ENCODE measurements at regions not wholly inside any gene's neighbourhood (a gene's known extent, or its start where the extent isn't known, plus 50 kb on each side); places are given as distances from the start of the nearest gene placed in this dataset.

- DNase-seq, result no peak
Observed at GRCh38 chr3:35380196-35380595, 259.1 kb upstream of the ARPP21 start.

- no peak for DNase-seq
Observed at GRCh38 chr3:35383216-35383615, 256.1 kb upstream of the ARPP21 start.

- no peak for DNase-seq
Observed at GRCh38 chr3:35383719-35384555, 255.4 kb upstream of the ARPP21 start.

GRCh38 chr3:35385271-35385670, 254.1 kb upstream of the ARPP21 start:
- no peak for DNase-seq

- no peak for DNase-seq
Observed at GRCh38 chr3:35389907-35390306, 249.4 kb upstream of the ARPP21 start.

- no peak for DNase-seq
Observed at GRCh38 chr3:35392187-35392586, 247.1 kb upstream of the ARPP21 start.

- DNase-seq, result no peak
Observed at GRCh38 chr3:35393901-35394799, 245.2 kb upstream of the ARPP21 start.

- DNase-seq, result no peak
Observed at GRCh38 chr3:35394905-35395304, 244.4 kb upstream of the ARPP21 start.

- no peak for DNase-seq
Observed at GRCh38 chr3:35401671-35402070, 237.7 kb upstream of the ARPP21 start.

GRCh38 chr3:35404571-35404970, 234.8 kb upstream of the ARPP21 start:
- DNase-seq, result no peak

- no peak for DNase-seq
Observed at GRCh38 chr3:35408882-35409281, 230.4 kb upstream of the ARPP21 start.

- DNase-seq, result no peak
Observed at GRCh38 chr3:35409991-35410390, 229.3 kb upstream of the ARPP21 start.

GRCh38 chr3:35413483-35413882, 225.8 kb upstream of the ARPP21 start:
- DNase-seq, result no peak

- no peak for DNase-seq
Observed at GRCh38 chr3:35417080-35417479, 222.2 kb upstream of the ARPP21 start.

GRCh38 chr3:35422101-35422500, 217.2 kb upstream of the ARPP21 start:
- no peak for DNase-seq

GRCh38 chr3:35422836-35423601, 216.3 kb upstream of the ARPP21 start:
- DNase-seq, result no peak

- DNase-seq, result no peak
Observed at GRCh38 chr3:35426366-35426958, 212.9 kb upstream of the ARPP21 start.

GRCh38 chr3:35437381-35437780, 201.9 kb upstream of the ARPP21 start:
- no peak for DNase-seq

GRCh38 chr3:35438101-35438500, 201.2 kb upstream of the ARPP21 start:
- DNase-seq, result no peak

- DNase-seq, result no peak
Observed at GRCh38 chr3:35439663-35440062, 199.7 kb upstream of the ARPP21 start.

- DNase-seq, result no peak
Observed at GRCh38 chr3:35440826-35441225, 198.5 kb upstream of the ARPP21 start.

GRCh38 chr3:35446896-35447295, 192.4 kb upstream of the ARPP21 start:
- DNase-seq, result no peak

- no peak for DNase-seq
Observed at GRCh38 chr3:35448121-35448520, 191.2 kb upstream of the ARPP21 start.
